ENCODE measurements at regions not wholly inside any gene's neighbourhood (a gene's known extent, or its start where the extent isn't known, plus 50 kb on each side); places are given as distances from the start of the nearest gene placed in this dataset.

DNA sequence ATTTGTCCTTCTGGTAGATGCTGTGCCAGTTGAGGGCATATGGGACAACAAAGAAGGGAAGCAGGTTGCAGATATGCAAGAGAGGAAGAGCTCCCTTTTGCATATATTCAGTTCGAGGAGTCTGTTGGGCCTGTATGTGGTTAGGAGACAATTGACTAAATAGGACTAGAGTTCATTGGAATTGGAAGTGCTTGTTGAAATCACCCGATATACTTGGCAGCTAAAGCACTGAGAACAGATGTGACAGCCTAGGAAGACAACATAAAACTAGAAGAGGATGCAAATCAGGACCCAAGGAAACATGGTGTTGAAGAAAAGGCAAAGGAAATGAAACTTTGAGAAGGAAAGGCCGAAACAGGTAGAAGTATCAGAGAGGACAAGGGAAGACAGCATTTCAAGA, 215.2 kb upstream of the P2RY1 start:
- no peak for DNase-seq (ENCODE audit: insufficient read length, low spot score)
- TF ChIP-seq, protein P1, sequence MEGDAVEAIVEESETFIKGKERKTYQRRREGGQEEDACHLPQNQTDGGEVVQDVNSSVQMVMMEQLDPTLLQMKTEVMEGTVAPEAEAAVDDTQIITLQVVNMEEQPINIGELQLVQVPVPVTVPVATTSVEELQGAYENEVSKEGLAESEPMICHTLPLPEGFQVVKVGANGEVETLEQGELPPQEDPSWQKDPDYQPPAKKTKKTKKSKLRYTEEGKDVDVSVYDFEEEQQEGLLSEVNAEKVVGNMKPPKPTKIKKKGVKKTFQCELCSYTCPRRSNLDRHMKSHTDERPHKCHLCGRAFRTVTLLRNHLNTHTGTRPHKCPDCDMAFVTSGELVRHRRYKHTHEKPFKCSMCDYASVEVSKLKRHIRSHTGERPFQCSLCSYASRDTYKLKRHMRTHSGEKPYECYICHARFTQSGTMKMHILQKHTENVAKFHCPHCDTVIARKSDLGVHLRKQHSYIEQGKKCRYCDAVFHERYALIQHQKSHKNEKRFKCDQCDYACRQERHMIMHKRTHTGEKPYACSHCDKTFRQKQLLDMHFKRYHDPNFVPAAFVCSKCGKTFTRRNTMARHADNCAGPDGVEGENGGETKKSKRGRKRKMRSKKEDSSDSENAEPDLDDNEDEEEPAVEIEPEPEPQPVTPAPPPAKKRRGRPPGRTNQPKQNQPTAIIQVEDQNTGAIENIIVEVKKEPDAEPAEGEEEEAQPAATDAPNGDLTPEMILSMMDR (IDR thresholded peaks at IDR 0.05; ENCODE audit: insufficient read depth, missing control alignments): no peak
- FAIRE-seq: no peak

DNA sequence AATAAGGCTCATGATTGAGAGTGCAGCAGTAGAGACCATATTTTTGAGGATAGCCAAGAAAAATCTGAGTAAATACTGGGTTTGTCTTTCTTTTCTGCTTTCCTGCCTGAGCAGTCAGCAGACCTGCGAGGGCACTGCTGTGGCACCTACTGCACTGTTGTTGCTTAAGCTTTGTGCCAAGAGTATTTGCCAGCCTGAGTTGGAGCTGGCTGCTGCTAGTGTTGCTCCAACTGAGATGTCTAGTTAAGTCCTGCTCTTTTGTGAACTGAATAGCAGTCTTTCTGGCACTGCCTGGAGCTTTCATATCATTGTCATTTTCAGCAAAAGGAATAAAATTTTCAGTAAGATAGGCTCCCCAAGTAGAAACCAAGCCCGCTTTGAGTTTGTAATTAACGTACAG, 214.5 kb upstream of the P2RY1 start:
- TF ChIP-seq, protein P1 (IDR thresholded peaks at IDR 0.05; ENCODE audit: insufficient read depth, missing control alignments): no peak
- FAIRE-seq: no peak

DNA sequence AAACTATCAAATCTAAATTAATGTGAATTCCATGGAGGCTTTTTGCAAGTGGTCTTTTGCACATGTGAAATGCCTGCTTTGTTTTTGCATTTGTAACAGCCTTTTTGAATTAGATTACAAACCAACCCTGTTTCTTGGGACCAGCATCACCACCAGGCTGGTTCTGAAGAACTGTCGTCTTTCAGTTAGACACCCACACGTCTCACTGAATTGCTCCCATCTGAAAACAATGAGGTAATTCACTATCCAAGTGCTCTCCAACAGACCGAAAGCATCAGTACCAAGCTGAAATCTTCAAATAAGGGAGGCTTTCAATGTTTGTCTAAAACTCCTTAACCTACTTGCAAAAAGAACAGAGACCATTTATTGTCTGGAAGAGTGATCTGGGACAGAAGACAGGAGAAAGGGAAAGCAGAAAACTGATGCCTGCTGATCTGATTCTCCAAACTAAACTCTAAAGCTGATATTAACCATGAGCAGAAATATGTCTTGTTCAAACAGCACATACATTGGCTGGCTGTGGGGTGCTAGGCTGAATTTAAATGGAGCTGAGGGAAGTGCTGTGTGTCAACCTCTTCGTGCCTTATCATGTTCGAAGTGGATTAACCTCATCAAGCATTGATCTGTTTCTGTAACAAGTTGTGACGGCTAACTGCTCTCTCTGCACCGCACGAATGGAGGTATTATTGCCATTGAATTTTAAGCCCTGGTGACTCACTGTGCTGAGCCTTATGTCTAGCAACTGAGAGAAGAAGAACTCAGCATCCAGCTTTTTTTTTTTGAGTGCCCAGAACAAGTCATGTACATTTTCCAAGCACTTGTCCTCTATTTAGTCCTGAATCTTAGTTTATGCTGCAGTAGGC, 213.7 kb upstream of the P2RY1 start:
- DNase-seq (ENCODE audit: insufficient read length, low spot score): no peak
- TF ChIP-seq, protein P1 (IDR thresholded peaks at IDR 0.05; ENCODE audit: insufficient read depth, missing control alignments): no peak
- FAIRE-seq: no peak

More for the DNA sequence above, 214.5 kb upstream of the P2RY1 start:
- DNase-seq (ENCODE audit: insufficient read length, low spot score): no peak

DNA sequence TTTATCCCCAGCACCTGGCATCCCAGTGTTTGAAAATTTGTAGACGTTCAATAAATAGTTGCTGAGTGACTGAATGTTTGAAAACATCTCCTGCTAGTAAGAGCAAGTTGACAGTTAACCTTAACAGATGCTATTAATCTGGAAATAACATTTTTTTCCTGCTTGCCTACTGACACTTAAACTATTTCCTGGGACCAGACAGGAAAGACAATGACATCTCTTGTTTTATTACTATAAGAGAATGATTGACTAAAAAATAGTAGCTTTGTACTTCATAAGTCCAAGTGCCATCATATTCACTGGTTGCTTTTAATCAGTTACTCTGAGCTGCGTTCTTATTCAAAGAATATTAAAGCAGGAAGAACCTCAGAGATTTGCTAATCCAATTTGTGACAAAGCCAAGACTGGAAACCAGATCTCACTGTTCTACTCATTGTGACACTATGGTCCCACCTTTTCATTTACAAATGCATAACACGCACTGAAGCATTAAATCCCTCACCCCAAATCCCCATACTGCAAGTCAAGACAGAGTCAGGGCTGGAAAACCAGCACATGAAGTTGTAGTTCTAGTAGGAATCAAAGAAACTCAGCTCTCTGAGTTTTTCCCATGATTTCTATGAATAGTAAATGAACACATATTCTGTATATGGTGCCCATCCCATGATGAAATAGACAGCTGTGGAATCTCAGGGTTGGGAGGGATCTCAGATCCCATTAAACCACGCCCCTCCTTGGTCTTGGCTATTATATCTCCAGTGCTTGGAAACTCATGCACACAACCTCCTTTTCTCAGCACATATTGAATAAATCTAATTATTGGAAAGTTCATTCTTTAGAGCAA, 212.7 kb upstream of the P2RY1 start:
- no peak for FAIRE-seq
- DNase-seq (ENCODE audit: insufficient read length, low spot score): no peak
- TF ChIP-seq, protein P1 (IDR thresholded peaks at IDR 0.05; ENCODE audit: insufficient read depth, missing control alignments): no peak

DNA sequence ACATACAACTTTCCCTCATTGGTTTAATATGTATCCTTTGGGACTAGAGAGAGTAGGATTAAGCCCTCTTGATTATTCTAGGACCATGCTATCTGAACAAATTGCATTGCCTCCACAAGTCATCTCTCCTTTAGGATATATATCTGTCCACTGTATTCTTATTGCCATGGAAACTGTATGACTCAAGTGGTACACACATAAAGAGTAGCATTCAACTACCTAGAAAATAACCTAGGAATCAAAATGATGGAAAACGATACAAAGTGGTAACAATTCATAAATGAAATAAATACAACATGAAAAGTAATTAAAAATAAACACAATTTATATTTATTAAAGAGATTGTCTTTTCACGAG, 212.1 kb upstream of the P2RY1 start:
- FAIRE-seq (no peak), DNase-seq (ENCODE audit: insufficient read length, low spot score) (no peak)
- TF ChIP-seq, protein P1 (IDR thresholded peaks at IDR 0.05; ENCODE audit: insufficient read depth, missing control alignments): no peak

DNA sequence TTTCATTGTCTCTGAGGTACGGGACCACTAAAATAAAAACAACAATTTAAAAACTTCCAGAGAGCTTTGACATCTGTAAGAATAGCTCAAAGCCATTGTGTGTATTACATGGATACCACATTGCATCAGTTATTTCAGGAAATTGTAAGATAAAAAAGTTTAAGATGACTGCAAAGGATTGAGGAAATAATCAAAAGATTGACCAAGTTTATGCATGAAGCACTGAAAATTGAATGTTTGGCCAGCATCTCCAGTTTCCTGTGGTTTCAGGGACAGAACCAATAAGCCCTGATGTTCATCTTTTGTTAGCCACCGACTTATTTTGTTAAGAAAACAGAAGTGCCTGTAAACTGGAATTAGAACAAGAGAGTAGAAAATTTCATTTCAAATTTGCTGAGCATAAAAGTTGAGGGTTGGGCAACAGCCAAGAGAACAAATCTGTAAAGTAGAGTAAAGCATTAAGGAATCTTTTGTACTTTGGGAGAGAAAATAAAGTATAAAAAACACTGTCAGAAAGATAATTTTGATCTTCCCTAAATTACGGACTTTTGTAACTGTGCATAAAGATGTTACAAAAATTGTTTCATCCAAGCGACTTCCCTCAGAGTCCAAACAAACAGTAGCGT, 211.5 kb upstream of the P2RY1 start:
- FAIRE-seq: no peak
- TF ChIP-seq, protein P1 (IDR thresholded peaks at IDR 0.05; ENCODE audit: insufficient read depth, missing control alignments): no peak
- no peak for DNase-seq (ENCODE audit: insufficient read length, low spot score)
